ENCODE measurements at regions not wholly inside any gene's neighbourhood (a gene's known extent, or its start where the extent isn't known, plus 50 kb on each side); places are given as distances from the start of the nearest gene placed in this dataset.

DNA sequence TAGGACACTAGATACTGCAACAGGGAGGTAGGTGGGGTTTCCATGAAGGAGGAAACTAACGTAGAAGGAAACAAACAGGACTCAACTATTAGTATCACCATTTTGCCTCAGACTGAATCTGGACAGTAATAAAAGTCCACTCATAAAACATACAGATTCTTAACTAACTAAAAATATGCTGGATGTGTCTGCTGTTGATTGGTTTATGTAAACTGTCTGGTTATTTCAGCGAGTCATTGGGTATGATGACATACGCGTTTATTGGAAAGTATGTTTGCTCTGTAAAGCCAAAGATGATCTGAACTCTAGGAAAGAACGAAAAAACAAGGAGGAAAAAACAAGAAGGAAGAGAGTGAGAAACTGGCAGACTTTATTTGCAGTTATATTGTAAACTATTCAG, 1816.1 kb upstream of the LRRTM1 start:
- DNase-seq (no peak), ATAC-seq (no peak)
- intact Hi-C loops (cut with DNase I), result no loop called here
- Histone ChIP-seq H3K4me1 (no peaks in the 10 kb centered on the region), H3K9me3 (no peaks in the 10 kb centered on the region), H3K27me3 (ENCODE audit: low read depth) (no peaks in the 10 kb centered on the region), H3K36me3 (no peaks in the 10 kb centered on the region), H3K4me3 (no peak overlapping the region), H3K27ac (no peak overlapping the region)
- TF ChIP-seq, protein P1, sequence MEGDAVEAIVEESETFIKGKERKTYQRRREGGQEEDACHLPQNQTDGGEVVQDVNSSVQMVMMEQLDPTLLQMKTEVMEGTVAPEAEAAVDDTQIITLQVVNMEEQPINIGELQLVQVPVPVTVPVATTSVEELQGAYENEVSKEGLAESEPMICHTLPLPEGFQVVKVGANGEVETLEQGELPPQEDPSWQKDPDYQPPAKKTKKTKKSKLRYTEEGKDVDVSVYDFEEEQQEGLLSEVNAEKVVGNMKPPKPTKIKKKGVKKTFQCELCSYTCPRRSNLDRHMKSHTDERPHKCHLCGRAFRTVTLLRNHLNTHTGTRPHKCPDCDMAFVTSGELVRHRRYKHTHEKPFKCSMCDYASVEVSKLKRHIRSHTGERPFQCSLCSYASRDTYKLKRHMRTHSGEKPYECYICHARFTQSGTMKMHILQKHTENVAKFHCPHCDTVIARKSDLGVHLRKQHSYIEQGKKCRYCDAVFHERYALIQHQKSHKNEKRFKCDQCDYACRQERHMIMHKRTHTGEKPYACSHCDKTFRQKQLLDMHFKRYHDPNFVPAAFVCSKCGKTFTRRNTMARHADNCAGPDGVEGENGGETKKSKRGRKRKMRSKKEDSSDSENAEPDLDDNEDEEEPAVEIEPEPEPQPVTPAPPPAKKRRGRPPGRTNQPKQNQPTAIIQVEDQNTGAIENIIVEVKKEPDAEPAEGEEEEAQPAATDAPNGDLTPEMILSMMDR (IDR thresholded peaks at IDR 0.05), result no peak

DNA sequence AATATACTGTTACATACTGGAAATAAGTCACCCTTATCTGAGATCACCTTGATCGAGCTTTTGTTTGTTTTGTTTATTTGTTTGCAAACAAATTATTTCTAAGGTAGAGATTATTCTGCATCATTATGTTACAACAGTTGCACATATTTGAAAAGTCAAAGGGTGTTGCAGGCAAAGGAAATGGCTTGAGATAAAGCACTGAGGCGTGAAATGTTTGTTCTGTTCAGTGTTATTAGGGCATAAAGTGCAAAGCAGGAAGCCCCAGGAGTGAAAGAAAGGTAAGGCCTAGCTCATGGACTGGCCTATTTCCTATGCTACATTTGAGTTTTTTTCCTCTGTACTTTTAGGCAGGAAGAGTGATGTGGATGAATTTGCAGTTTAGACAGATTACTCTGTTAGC, 1815.6 kb upstream of the LRRTM1 start:
- H3K4me1 ChIP-seq, result no peaks in the 10 kb centered on the region
- no peaks in the 10 kb centered on the region for H3K27me3 ChIP-seq (ENCODE audit: low read depth)
- ATAC-seq, result no peak
- H3K27ac ChIP-seq, result no peak overlapping the region
- no peak overlapping the region for H3K4me3 ChIP-seq
- TF ChIP-seq, protein P1 (IDR thresholded peaks at IDR 0.05), result no peak
- H3K36me3 ChIP-seq, result no peaks in the 10 kb centered on the region
- DNase-seq, result no peak
- intact Hi-C loops (cut with DNase I), result no loop called here
- H3K9me3 ChIP-seq, result no peaks in the 10 kb centered on the region

DNA sequence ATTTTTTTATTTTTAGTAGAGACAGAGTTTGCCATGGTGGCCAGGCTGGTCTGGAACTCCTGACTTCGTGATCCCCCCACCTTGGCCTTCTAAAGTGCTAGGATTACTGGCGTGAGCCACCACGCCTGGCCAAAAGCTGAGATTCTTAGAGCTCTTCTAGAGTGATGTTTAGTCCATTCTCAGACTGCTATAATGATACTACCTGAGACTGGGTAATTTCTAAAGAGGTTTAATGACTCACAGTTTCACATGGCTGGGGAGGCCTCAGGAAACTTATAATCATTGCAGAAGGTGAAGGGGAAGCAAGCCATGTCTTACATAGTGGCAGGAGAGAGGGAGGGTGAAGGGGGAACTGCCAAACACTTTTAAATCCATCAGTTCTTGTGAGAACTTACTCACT, 1804.9 kb upstream of the LRRTM1 start:
- H3K27me3 ChIP-seq (ENCODE audit: low read depth), result no peaks in the 10 kb centered on the region
- no peak overlapping the region for H3K4me3 ChIP-seq
- DNase-seq (no peak), ATAC-seq (no peak)
- intact Hi-C loops (cut with DNase I), result no loop called here
- H3K4me1 ChIP-seq, result no peaks in the 10 kb centered on the region
- H3K27ac ChIP-seq, result no peak overlapping the region
- TF ChIP-seq, protein P1 (IDR thresholded peaks at IDR 0.05), result no peak
- H3K9me3 ChIP-seq, result no peaks in the 10 kb centered on the region
- H3K36me3 ChIP-seq, result no peaks in the 10 kb centered on the region

DNA sequence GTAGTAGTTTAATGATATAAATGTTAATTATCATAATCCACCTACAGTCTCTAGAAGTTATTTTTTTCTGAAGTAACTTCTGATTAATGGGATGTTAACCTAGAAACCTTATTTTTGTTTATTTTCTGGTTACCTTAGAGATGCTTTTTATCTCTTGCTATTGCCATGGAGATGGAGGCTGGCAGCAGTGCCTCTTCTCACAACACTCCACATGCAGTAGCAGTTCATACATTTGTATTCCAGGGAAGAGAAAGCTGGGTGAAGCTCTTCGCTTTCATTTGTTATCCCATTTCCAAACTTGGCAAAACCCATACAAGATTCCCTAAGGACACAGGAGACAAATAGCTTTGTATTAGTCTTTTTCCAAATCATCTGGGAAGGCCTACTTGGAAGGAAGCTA, 1794.1 kb upstream of the LRRTM1 start:
- TF ChIP-seq, protein P1 (IDR thresholded peaks at IDR 0.05), result no peak
- no peak overlapping the region for H3K27ac ChIP-seq
- no peak for ATAC-seq
- H3K4me1 ChIP-seq, result no peaks in the 10 kb centered on the region
- no peak for DNase-seq
- intact Hi-C loops (cut with DNase I), result no loop called here
- no peak overlapping the region for H3K4me3 ChIP-seq
- H3K27me3 ChIP-seq (ENCODE audit: low read depth), result no peaks in the 10 kb centered on the region
- no peaks in the 10 kb centered on the region for H3K36me3 ChIP-seq
- no peaks in the 10 kb centered on the region for H3K9me3 ChIP-seq

DNA sequence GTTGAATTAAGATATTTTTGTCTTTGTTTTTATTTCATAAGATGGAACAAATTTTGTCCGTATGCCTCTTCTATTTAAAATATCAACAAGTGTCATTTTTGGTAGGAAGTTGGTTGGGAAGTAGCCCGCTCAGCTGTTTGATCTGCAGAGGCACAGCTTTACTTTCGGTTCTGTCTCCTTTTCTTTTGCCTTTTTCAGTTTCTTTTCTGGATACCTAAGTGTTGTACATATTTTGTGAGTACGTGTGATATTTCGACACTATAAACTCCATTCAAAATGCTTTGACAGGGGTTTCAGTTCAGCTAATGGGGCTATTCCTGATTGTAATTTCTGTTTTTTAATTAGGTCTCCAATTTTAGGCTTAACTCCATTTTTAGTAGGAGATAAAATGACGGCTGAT, 1785.0 kb upstream of the LRRTM1 start:
- TF ChIP-seq, protein P1 (IDR thresholded peaks at IDR 0.05), result no peak
- Histone ChIP-seq H3K27me3 (ENCODE audit: low read depth) (no peaks in the 10 kb centered on the region), H3K27ac (no peak overlapping the region), H3K4me3 (no peak overlapping the region), H3K36me3 (no peaks in the 10 kb centered on the region), H3K9me3 (no peaks in the 10 kb centered on the region), H3K4me1 (no peaks in the 10 kb centered on the region)
- intact Hi-C loops (cut with DNase I), result no loop called here
- DNase-seq, result no peak
- ATAC-seq, result no peak
